H1 (cell line): ENCODE measurements at regions not wholly inside any gene's neighbourhood (a gene's known extent, or its start where the extent isn't known, plus 50 kb on each side); places are given as distances from the start of the nearest gene placed in this dataset.

ENCODE experiments used
- BCL11A ChIP-seq, 2 experiments: IDR thresholded peaks; one replicate each; pipeline ENCODE4 v1.6.1; 2011; ENCODE audit warnings: low read depth in 2 of 2, low read length in 2 of 2, mild to moderate bottlenecking in 2 of 2
- EGR1 ChIP-seq: IDR thresholded peaks from 2 replicates; pipeline ENCODE4 v1.6.1; 2011; ENCODE audit warnings: low read depth, low read length, borderline replicate concordance
- KDM5A ChIP-seq: fragments of 200-600 bp; IDR thresholded peaks from 2 replicates; pipeline ENCODE4 v1.7.1; 2012; ENCODE audit warnings: mild to moderate bottlenecking, low read length, inconsistent platforms, mixed read lengths
- NANOG ChIP-seq: IDR thresholded peaks from 2 replicates; pipeline ENCODE4 v1.6.1; 2011; ENCODE audit warnings: low read length, low read depth, mild to moderate bottlenecking, inconsistent platforms; ENCODE audit not compliant: insufficient read depth, poor library complexity, severe bottlenecking
- RBBP5 ChIP-seq: IDR thresholded peaks from 2 replicates; pipeline ENCODE4 v1.7.1; 2012; ENCODE audit warnings: low read depth, mild to moderate bottlenecking, inconsistent platforms, low read length, moderate library complexity, borderline replicate concordance
- RFX5 ChIP-seq: IDR thresholded peaks from 2 replicates; pipeline ENCODE4 v1.6.1; 2011; ENCODE audit warnings: low read depth, low read length, improper control_type of control experiment, borderline replicate concordance
- TF ChIP-seq, protein P1 (sequence below): fragments of 300-600 bp; sonication (generic); IDR thresholded peaks from 2 replicates; pipeline ENCODE4 v1.7.1; 2012; ENCODE audit warnings: low read length, moderate library complexity, mild to moderate bottlenecking, inconsistent platforms; ENCODE audit not compliant: insufficient replicate concordance
- TF ChIP-seq, protein P2 (sequence below): IDR thresholded peaks from 2 replicates; pipeline ENCODE4 v1.6.1; 2012; ENCODE audit warnings: inconsistent platforms

DNA sequence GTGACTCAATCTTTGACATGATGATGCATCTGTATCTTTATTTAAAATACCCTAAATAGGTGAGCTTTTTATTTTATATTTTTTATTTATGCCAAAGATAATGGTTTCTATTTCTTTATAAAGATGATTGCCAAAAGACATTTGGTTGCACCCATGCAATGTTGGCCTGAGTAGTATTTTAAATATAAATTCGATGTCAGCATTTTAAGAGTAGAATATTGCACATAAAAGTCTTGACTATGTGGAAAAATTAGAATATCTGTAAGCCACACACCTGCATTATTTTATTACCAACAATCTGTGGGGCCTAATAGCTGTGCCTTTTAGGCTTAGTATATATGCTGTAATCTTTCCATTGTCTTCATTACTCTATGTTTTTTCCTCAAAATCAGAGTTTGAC is 91.4 kb downstream of the CPXCR1 start (continued):
- TF ChIP-seq, protein P1, sequence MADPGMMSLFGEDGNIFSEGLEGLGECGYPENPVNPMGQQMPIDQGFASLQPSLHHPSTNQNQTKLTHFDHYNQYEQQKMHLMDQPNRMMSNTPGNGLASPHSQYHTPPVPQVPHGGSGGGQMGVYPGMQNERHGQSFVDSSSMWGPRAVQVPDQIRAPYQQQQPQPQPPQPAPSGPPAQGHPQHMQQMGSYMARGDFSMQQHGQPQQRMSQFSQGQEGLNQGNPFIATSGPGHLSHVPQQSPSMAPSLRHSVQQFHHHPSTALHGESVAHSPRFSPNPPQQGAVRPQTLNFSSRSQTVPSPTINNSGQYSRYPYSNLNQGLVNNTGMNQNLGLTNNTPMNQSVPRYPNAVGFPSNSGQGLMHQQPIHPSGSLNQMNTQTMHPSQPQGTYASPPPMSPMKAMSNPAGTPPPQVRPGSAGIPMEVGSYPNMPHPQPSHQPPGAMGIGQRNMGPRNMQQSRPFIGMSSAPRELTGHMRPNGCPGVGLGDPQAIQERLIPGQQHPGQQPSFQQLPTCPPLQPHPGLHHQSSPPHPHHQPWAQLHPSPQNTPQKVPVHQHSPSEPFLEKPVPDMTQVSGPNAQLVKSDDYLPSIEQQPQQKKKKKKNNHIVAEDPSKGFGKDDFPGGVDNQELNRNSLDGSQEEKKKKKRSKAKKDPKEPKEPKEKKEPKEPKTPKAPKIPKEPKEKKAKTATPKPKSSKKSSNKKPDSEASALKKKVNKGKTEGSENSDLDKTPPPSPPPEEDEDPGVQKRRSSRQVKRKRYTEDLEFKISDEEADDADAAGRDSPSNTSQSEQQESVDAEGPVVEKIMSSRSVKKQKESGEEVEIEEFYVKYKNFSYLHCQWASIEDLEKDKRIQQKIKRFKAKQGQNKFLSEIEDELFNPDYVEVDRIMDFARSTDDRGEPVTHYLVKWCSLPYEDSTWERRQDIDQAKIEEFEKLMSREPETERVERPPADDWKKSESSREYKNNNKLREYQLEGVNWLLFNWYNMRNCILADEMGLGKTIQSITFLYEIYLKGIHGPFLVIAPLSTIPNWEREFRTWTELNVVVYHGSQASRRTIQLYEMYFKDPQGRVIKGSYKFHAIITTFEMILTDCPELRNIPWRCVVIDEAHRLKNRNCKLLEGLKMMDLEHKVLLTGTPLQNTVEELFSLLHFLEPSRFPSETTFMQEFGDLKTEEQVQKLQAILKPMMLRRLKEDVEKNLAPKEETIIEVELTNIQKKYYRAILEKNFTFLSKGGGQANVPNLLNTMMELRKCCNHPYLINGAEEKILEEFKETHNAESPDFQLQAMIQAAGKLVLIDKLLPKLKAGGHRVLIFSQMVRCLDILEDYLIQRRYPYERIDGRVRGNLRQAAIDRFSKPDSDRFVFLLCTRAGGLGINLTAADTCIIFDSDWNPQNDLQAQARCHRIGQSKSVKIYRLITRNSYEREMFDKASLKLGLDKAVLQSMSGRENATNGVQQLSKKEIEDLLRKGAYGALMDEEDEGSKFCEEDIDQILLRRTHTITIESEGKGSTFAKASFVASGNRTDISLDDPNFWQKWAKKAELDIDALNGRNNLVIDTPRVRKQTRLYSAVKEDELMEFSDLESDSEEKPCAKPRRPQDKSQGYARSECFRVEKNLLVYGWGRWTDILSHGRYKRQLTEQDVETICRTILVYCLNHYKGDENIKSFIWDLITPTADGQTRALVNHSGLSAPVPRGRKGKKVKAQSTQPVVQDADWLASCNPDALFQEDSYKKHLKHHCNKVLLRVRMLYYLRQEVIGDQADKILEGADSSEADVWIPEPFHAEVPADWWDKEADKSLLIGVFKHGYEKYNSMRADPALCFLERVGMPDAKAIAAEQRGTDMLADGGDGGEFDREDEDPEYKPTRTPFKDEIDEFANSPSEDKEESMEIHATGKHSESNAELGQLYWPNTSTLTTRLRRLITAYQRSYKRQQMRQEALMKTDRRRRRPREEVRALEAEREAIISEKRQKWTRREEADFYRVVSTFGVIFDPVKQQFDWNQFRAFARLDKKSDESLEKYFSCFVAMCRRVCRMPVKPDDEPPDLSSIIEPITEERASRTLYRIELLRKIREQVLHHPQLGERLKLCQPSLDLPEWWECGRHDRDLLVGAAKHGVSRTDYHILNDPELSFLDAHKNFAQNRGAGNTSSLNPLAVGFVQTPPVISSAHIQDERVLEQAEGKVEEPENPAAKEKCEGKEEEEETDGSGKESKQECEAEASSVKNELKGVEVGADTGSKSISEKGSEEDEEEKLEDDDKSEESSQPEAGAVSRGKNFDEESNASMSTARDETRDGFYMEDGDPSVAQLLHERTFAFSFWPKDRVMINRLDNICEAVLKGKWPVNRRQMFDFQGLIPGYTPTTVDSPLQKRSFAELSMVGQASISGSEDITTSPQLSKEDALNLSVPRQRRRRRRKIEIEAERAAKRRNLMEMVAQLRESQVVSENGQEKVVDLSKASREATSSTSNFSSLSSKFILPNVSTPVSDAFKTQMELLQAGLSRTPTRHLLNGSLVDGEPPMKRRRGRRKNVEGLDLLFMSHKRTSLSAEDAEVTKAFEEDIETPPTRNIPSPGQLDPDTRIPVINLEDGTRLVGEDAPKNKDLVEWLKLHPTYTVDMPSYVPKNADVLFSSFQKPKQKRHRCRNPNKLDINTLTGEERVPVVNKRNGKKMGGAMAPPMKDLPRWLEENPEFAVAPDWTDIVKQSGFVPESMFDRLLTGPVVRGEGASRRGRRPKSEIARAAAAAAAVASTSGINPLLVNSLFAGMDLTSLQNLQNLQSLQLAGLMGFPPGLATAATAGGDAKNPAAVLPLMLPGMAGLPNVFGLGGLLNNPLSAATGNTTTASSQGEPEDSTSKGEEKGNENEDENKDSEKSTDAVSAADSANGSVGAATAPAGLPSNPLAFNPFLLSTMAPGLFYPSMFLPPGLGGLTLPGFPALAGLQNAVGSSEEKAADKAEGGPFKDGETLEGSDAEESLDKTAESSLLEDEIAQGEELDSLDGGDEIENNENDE, result no peak
- TF ChIP-seq KDM5A (no peak), NANOG (no peak), RBBP5 (no peak), EGR1 (no peak), RFX5 (no peak), BCL11A (IDR thresholded peaks at IDR 0.05; ENCODE audit: low read depth in 2 of 2, low read length in 2 of 2) (no peak)
- TF ChIP-seq, protein P2, sequence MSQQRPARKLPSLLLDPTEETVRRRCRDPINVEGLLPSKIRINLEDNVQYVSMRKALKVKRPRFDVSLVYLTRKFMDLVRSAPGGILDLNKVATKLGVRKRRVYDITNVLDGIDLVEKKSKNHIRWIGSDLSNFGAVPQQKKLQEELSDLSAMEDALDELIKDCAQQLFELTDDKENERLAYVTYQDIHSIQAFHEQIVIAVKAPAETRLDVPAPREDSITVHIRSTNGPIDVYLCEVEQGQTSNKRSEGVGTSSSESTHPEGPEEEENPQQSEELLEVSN, result no peak
